SK-N-MC (cell line): ENCODE measurements at regions not wholly inside any gene's neighbourhood (a gene's known extent, or its start where the extent isn't known, plus 50 kb on each side); places are given as distances from the start of the nearest gene placed in this dataset.

Source experiments
- EZH2 ChIP-seq: fragments of 200-600 bp; sonication (generic); IDR thresholded peaks from one replicate; pipeline ENCODE4 v1.6.1; 2017; ENCODE audit warnings: antibody characterized with exemption
- POLR2AphosphoS5 ChIP-seq: IDR thresholded peaks from 2 replicates; pipeline ENCODE4 v1.6.1; 2012; ENCODE audit warnings: mild to moderate bottlenecking, low read depth, low read length, borderline replicate concordance

GRCh38 chr15:29904757-29905417 is 82.6 kb upstream of the TJP1 start:
- TF ChIP-seq EZH2 (no peak), POLR2AphosphoS5 (no peak)
